Natural killer cell treated with Interleukin-12 subunit alpha and Interleukin-12 subunit beta and Interleukin-15 and Interleukin-18, amount 100 ng/mL, for 72 hours (primary cell): ENCODE measurements at regions not wholly inside any gene's neighbourhood (a gene's known extent, or its start where the extent isn't known, plus 50 kb on each side); places are given as distances from the start of the nearest gene placed in this dataset.

Experiments used
- ATAC-seq, 2 donors: fragments of 150-1000 bp; cut with Tn5 transposase in 1 of 2; sonication (Bioruptor Pico), chemical (Tn5 transposase) in 1 of 2; 2 replicates each; pipeline ENCODE4 v1.10.0; 2021
- DNase-seq: peaks from one replicate; pipeline ENCODE4 v3.0.0; 2022; ENCODE audit warnings: low spot score
- H3K27ac Mint-ChIP-seq, 2 donors: 1 replicate in 1 of 2; 2 replicates in 1 of 2; pipeline ENCODE4 v1.8.0; 2022; ENCODE audit warnings: mixed read lengths in 2 of 2, mild to moderate bottlenecking in 1 of 2, moderate library complexity in 1 of 2
- H3K27me3 Mint-ChIP-seq, 2 donors: 1 replicate in 1 of 2; 2 replicates in 1 of 2; pipeline ENCODE4 v1.8.0; 2022; ENCODE audit warnings: mixed read lengths in 2 of 2
- H3K36me3 Mint-ChIP-seq: one replicate; pipeline ENCODE4 v1.8.0; 2022; ENCODE audit warnings: mixed read lengths
- H3K4me1 Mint-ChIP-seq, 2 donors: 1 replicate in 1 of 2; 2 replicates in 1 of 2; pipeline ENCODE4 v1.8.0; 2022; ENCODE audit warnings: low read depth in 2 of 2, mixed read lengths in 2 of 2, mild to moderate bottlenecking in 1 of 2
- H3K4me3 Mint-ChIP-seq: one replicate; pipeline ENCODE4 v1.8.0; 2022; ENCODE audit warnings: mixed read lengths
- H3K9me3 Mint-ChIP-seq: 2 replicates; pipeline ENCODE4 v1.8.0; 2022; ENCODE audit warnings: mixed read lengths

GRCh38 chr13:78030341-78030896 lies 111.8 kb upstream of the EDNRB start:
- H3K4me1 Mint-ChIP-seq: peaks cover 7 to 17% of the 10 kb centered on the region in 2 donors
- no peak overlapping the region for H3K4me3 Mint-ChIP-seq
- H3K27ac Mint-ChIP-seq: no peak overlapping the region
- no peaks in the 10 kb centered on the region for H3K36me3 Mint-ChIP-seq
- peaks cover 0 to 7% of the 10 kb centered on the region in 2 donors for H3K27me3 Mint-ChIP-seq
- no peaks in the 10 kb centered on the region for H3K9me3 Mint-ChIP-seq
- no peak for DNase-seq
- ATAC-seq: no peak

GRCh38 chr13:78029901-78030300 lies 111.3 kb upstream of the EDNRB start:
- Mint-ChIP-seq H3K36me3 (peaks cover under 1% of the 10 kb centered on the region), H3K27ac (no peak overlapping the region), H3K9me3 (no peaks in the 10 kb centered on the region), H3K27me3 (peaks cover 0 to 7% of the 10 kb centered on the region in 2 donors), H3K4me1 (peaks cover 5 to 13% of the 10 kb centered on the region in 2 donors), H3K4me3 (no peak overlapping the region)
- ATAC-seq (no peak), DNase-seq (no peak)

- Mint-ChIP-seq H3K36me3 (peaks cover 7% of the 10 kb centered on the region), H3K27me3 (peaks cover 0 to 7% of the 10 kb centered on the region in 2 donors), H3K9me3 (peaks cover 4% of the 10 kb centered on the region), H3K27ac (no peak overlapping the region), H3K4me3 (no peak overlapping the region), H3K4me1 (peaks cover 5 to 10% of the 10 kb centered on the region in 2 donors)
- ATAC-seq (no peak), DNase-seq (no peak)
Observed at GRCh38 chr13:78028960-78029359, 110.3 kb upstream of the EDNRB start.

GRCh38 chr13:78024996-78025395 lies 106.4 kb upstream of the EDNRB start:
- no peak for ATAC-seq
- Mint-ChIP-seq H3K9me3 (peaks cover 9% of the 10 kb centered on the region), H3K27ac (peak overlapping the region; percentile 3 to 13), H3K36me3 (peaks cover 13% of the 10 kb centered on the region), H3K4me3 (no peak overlapping the region), H3K4me1 (peaks cover 20 to 24% of the 10 kb centered on the region in 2 donors), H3K27me3 (peaks cover 0 to 7% of the 10 kb centered on the region in 2 donors)
- no peak for DNase-seq

- H3K4me1 Mint-ChIP-seq: peaks cover 19 to 20% of the 10 kb centered on the region in 2 donors
- H3K27me3 Mint-ChIP-seq: no peaks in the 10 kb centered on the region
- H3K9me3 Mint-ChIP-seq: peaks cover 9% of the 10 kb centered on the region
- peak overlapping the region; percentile 10 to 19 for H3K27ac Mint-ChIP-seq
- peak; percentile 97 to 98 for ATAC-seq
- peaks cover 18% of the 10 kb centered on the region for H3K36me3 Mint-ChIP-seq
- peak overlapping the region; percentile 11 for H3K4me3 Mint-ChIP-seq
- peak; percentile 60 for DNase-seq
Observed at GRCh38 chr13:78022164-78022877, 103.7 kb upstream of the EDNRB start.

GRCh38 chr13:78020861-78021260 lies 102.2 kb upstream of the EDNRB start:
- H3K27ac Mint-ChIP-seq: no peak overlapping the region
- H3K27me3 Mint-ChIP-seq: no peaks in the 10 kb centered on the region
- peaks cover 15 to 17% of the 10 kb centered on the region in 2 donors for H3K4me1 Mint-ChIP-seq
- DNase-seq: no peak
- no peak for ATAC-seq
- H3K36me3 Mint-ChIP-seq: peaks cover 18% of the 10 kb centered on the region
- no peak overlapping the region for H3K4me3 Mint-ChIP-seq
- peaks cover 15% of the 10 kb centered on the region for H3K9me3 Mint-ChIP-seq

- DNase-seq: no peak
- ATAC-seq: no peak
- H3K9me3 Mint-ChIP-seq: peaks cover 5% of the 10 kb centered on the region
- peaks cover 0 to 5% of the 10 kb centered on the region in 2 donors for H3K27me3 Mint-ChIP-seq
- peaks cover 5% of the 10 kb centered on the region for H3K36me3 Mint-ChIP-seq
- peaks cover 6 to 9% of the 10 kb centered on the region in 2 donors for H3K4me1 Mint-ChIP-seq
- H3K4me3 Mint-ChIP-seq: no peak overlapping the region
- no peak overlapping the region for H3K27ac Mint-ChIP-seq
Observed at GRCh38 chr13:78015782-78016181, 97.2 kb upstream of the EDNRB start.

GRCh38 chr13:78012046-78012445 lies 93.4 kb upstream of the EDNRB start:
- ATAC-seq (no peak), DNase-seq (no peak)
- Mint-ChIP-seq H3K36me3 (no peaks in the 10 kb centered on the region), H3K27ac (no peak overlapping the region), H3K4me1 (peaks cover 6 to 9% of the 10 kb centered on the region in 2 donors), H3K4me3 (no peak overlapping the region), H3K27me3 (peaks cover 3 to 25% of the 10 kb centered on the region in 2 donors), H3K9me3 (peaks cover 3% of the 10 kb centered on the region)

GRCh38 chr13:78004821-78005220 lies 86.2 kb upstream of the EDNRB start:
- DNase-seq: no peak
- Mint-ChIP-seq H3K9me3 (no peaks in the 10 kb centered on the region), H3K4me3 (no peak overlapping the region), H3K36me3 (peaks cover 11% of the 10 kb centered on the region), H3K4me1 (no peaks in the 10 kb centered on the region), H3K27ac (no peak overlapping the region), H3K27me3 (peaks cover 14 to 24% of the 10 kb centered on the region in 2 donors)
- no peak for ATAC-seq

GRCh38 chr13:77999746-78000145 lies 81.1 kb upstream of the EDNRB start:
- no peaks in the 10 kb centered on the region for H3K4me1 Mint-ChIP-seq
- no peak overlapping the region for H3K27ac Mint-ChIP-seq
- H3K4me3 Mint-ChIP-seq: no peak overlapping the region
- ATAC-seq: no peak
- peaks cover 21 to 32% of the 10 kb centered on the region in 2 donors for H3K27me3 Mint-ChIP-seq
- no peak for DNase-seq
- peaks cover 20% of the 10 kb centered on the region for H3K36me3 Mint-ChIP-seq
- H3K9me3 Mint-ChIP-seq: no peaks in the 10 kb centered on the region

- H3K9me3 Mint-ChIP-seq: no peaks in the 10 kb centered on the region
- DNase-seq: no peak
- H3K36me3 Mint-ChIP-seq: peaks cover 9% of the 10 kb centered on the region
- H3K4me3 Mint-ChIP-seq: no peak overlapping the region
- H3K27ac Mint-ChIP-seq: no peak overlapping the region
- H3K27me3 Mint-ChIP-seq: peaks cover 9 to 24% of the 10 kb centered on the region in 2 donors
- no peak for ATAC-seq
- H3K4me1 Mint-ChIP-seq: no peaks in the 10 kb centered on the region
Observed at GRCh38 chr13:77994166-77994565, 75.5 kb upstream of the EDNRB start.

GRCh38 chr13:77991003-77991402 lies 72.4 kb upstream of the EDNRB start:
- peaks cover 0 to 1% of the 10 kb centered on the region in 2 donors for H3K27me3 Mint-ChIP-seq
- no peak for DNase-seq
- no peak overlapping the region for H3K4me3 Mint-ChIP-seq

GRCh38 chr13:77989281-77989680 lies 70.7 kb upstream of the EDNRB start:
- Mint-ChIP-seq H3K36me3 (no peaks in the 10 kb centered on the region), H3K9me3 (no peaks in the 10 kb centered on the region), H3K4me1 (no peaks in the 10 kb centered on the region), H3K4me3 (no peak overlapping the region), H3K27me3 (peaks cover 3 to 9% of the 10 kb centered on the region in 2 donors), H3K27ac (no peak overlapping the region)
- DNase-seq: no peak
- no peak for ATAC-seq

More at GRCh38 chr13:77991003-77991402, 72.4 kb upstream of the EDNRB start:
- ATAC-seq: no peak
- H3K4me1 Mint-ChIP-seq: no peaks in the 10 kb centered on the region
- no peaks in the 10 kb centered on the region for H3K9me3 Mint-ChIP-seq
- no peak overlapping the region for H3K27ac Mint-ChIP-seq
- H3K36me3 Mint-ChIP-seq: no peaks in the 10 kb centered on the region

- H3K4me3 Mint-ChIP-seq: no peak overlapping the region
- no peaks in the 10 kb centered on the region for H3K9me3 Mint-ChIP-seq
- no peak overlapping the region for H3K27ac Mint-ChIP-seq
- H3K36me3 Mint-ChIP-seq: no peaks in the 10 kb centered on the region
- peaks cover 3 to 9% of the 10 kb centered on the region in 2 donors for H3K27me3 Mint-ChIP-seq
- no peaks in the 10 kb centered on the region for H3K4me1 Mint-ChIP-seq
- DNase-seq: no peak
- ATAC-seq: no peak
Observed at GRCh38 chr13:77988355-77988754, 69.7 kb upstream of the EDNRB start.
